ENCODE measurements at regions not wholly inside any gene's neighbourhood (a gene's known extent, or its start where the extent isn't known, plus 50 kb on each side); places are given as distances from the start of the nearest gene placed in this dataset.

DNA sequence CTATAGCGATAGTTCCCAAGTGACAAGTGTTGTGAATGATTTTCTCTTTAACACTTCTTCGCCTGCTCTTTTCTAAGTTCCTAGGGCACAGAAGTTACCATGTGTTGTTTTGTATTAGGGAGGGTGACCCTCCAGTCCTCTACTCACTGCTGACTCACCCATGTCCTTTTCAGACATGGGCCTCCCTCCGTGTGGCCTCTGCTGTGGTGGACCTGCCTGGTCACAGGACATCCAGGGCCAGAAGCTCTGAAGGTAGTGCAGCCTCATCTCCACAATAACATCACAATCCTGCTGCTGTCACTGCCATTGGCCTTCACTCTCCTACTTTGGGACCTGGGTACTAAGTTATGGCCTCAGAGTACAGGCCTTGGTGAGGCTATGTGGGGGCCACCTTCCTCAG, 87.1 kb upstream of the TNFAIP3 start:
- intact Hi-C loops (cut with DNase I): no loop called here
- TF ChIP-seq CTCF (IDR thresholded peaks at IDR 0.05): no peak
- peaks cover 20% of the 10 kb centered on the region for H3K4me1 ChIP-seq
- no peak overlapping the region for H3K4me3 ChIP-seq
- H3K27me3 ChIP-seq (ENCODE audit: low read depth): no peaks in the 10 kb centered on the region
- no peaks in the 10 kb centered on the region for H3K36me3 ChIP-seq
- ATAC-seq (no peak), DNase-seq (no peak)
- H3K9me3 ChIP-seq: no peaks in the 10 kb centered on the region
- no peak overlapping the region for H3K27ac ChIP-seq

- Histone ChIP-seq H3K4me1 (peaks cover 16% of the 10 kb centered on the region), H3K27me3 (ENCODE audit: low read depth) (no peaks in the 10 kb centered on the region), H3K27ac (no peak overlapping the region), H3K36me3 (no peaks in the 10 kb centered on the region), H3K4me3 (no peak overlapping the region), H3K9me3 (no peaks in the 10 kb centered on the region)
- DNase-seq (no peak), ATAC-seq (no peak)
- intact Hi-C loops (cut with DNase I): no loop called here
- no peak for TF ChIP-seq CTCF (IDR thresholded peaks at IDR 0.05)
Measured at GRCh38 chr6:137780447-137781034, 86.5 kb upstream of the TNFAIP3 start.

DNA sequence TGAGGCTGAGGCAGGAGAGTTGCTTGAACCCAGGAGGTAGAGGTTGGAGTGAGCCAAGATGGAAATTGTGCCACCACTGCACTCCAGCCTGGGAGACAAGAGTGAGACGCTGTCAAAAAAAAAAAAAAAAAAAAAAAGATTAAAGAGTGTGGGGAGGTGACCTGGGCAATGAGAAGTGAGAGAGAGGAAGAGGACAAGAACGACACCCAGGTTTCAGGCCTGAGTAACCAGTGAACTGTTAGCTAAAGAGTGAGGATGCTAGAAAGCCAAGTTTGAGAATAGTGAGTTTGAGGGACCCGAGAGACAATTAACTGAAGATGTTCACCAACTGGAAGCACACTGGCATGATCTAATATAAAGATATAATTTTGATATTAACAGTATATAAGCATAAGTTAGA, 85.4 kb upstream of the TNFAIP3 start:
- no peak for ATAC-seq
- no peak overlapping the region for H3K4me3 ChIP-seq
- H3K27me3 ChIP-seq (ENCODE audit: low read depth): no peaks in the 10 kb centered on the region
- no peak overlapping the region for H3K27ac ChIP-seq
- no peaks in the 10 kb centered on the region for H3K9me3 ChIP-seq
- intact Hi-C loops (cut with DNase I): no loop called here
- TF ChIP-seq CTCF (IDR thresholded peaks at IDR 0.05): no peak
- no peaks in the 10 kb centered on the region for H3K36me3 ChIP-seq
- H3K4me1 ChIP-seq: peaks cover 11% of the 10 kb centered on the region
- DNase-seq: no peak

GRCh38 chr6:137782166-137783039, 84.7 kb upstream of the TNFAIP3 start:
- Histone ChIP-seq H3K36me3 (no peaks in the 10 kb centered on the region), H3K4me3 (no peak overlapping the region), H3K27me3 (ENCODE audit: low read depth) (no peaks in the 10 kb centered on the region), H3K9me3 (no peaks in the 10 kb centered on the region), H3K27ac (no peak overlapping the region), H3K4me1 (peaks cover 7% of the 10 kb centered on the region)
- ATAC-seq (no peak), DNase-seq (no peak)
- no peak for TF ChIP-seq CTCF (IDR thresholded peaks at IDR 0.05)
- intact Hi-C loops (cut with DNase I): no loop called here

- Histone ChIP-seq H3K27me3 (ENCODE audit: low read depth) (no peaks in the 10 kb centered on the region), H3K36me3 (no peaks in the 10 kb centered on the region), H3K9me3 (no peaks in the 10 kb centered on the region), H3K4me3 (no peak overlapping the region), H3K27ac (no peak overlapping the region), H3K4me1 (peaks cover 4% of the 10 kb centered on the region)
- intact Hi-C loops (cut with DNase I): no loop called here
- no peak for DNase-seq
- no peak for TF ChIP-seq CTCF (IDR thresholded peaks at IDR 0.05)
- no peak for ATAC-seq
Measured at GRCh38 chr6:137783710-137784109, 83.3 kb upstream of the TNFAIP3 start.
